GM12878 (cell line): ENCODE measurements at regions not wholly inside any gene's neighbourhood (a gene's known extent, or its start where the extent isn't known, plus 50 kb on each side); places are given as distances from the start of the nearest gene placed in this dataset.

Experiments
- E4F1 ChIP-seq: fragments of 450-650 bp; IDR thresholded peaks from 2 replicates; pipeline ENCODE4 v1.6.1; 2018; ENCODE audit warnings: borderline replicate concordance, mild to moderate bottlenecking; ENCODE audit not compliant: partially characterized antibody
- KLF5 ChIP-seq: fragments of 450-650 bp; IDR thresholded peaks from 2 replicates; pipeline ENCODE4 v1.6.1; 2014; ENCODE audit warnings: mild to moderate bottlenecking; ENCODE audit not compliant: partially characterized antibody
- MLLT1 ChIP-seq: fragments of 450-650 bp; IDR thresholded peaks from 2 replicates; pipeline ENCODE4 v1.6.1; 2016; ENCODE audit warnings: mild to moderate bottlenecking
- RAD21 ChIP-seq: IDR thresholded peaks from 2 replicates; pipeline ENCODE4 v1.6.1; 2011; ENCODE audit warnings: mild to moderate bottlenecking, low read depth, low read length, moderate library complexity; ENCODE audit not compliant: insufficient read depth
- TF ChIP-seq, protein P1 (sequence below): IDR thresholded peaks from 2 replicates; pipeline ENCODE4 v1.6.1; 2012; ENCODE audit warnings: improper control_type of control experiment, low read depth, low read length; ENCODE audit not compliant: insufficient replicate concordance

- TF ChIP-seq, protein P1, sequence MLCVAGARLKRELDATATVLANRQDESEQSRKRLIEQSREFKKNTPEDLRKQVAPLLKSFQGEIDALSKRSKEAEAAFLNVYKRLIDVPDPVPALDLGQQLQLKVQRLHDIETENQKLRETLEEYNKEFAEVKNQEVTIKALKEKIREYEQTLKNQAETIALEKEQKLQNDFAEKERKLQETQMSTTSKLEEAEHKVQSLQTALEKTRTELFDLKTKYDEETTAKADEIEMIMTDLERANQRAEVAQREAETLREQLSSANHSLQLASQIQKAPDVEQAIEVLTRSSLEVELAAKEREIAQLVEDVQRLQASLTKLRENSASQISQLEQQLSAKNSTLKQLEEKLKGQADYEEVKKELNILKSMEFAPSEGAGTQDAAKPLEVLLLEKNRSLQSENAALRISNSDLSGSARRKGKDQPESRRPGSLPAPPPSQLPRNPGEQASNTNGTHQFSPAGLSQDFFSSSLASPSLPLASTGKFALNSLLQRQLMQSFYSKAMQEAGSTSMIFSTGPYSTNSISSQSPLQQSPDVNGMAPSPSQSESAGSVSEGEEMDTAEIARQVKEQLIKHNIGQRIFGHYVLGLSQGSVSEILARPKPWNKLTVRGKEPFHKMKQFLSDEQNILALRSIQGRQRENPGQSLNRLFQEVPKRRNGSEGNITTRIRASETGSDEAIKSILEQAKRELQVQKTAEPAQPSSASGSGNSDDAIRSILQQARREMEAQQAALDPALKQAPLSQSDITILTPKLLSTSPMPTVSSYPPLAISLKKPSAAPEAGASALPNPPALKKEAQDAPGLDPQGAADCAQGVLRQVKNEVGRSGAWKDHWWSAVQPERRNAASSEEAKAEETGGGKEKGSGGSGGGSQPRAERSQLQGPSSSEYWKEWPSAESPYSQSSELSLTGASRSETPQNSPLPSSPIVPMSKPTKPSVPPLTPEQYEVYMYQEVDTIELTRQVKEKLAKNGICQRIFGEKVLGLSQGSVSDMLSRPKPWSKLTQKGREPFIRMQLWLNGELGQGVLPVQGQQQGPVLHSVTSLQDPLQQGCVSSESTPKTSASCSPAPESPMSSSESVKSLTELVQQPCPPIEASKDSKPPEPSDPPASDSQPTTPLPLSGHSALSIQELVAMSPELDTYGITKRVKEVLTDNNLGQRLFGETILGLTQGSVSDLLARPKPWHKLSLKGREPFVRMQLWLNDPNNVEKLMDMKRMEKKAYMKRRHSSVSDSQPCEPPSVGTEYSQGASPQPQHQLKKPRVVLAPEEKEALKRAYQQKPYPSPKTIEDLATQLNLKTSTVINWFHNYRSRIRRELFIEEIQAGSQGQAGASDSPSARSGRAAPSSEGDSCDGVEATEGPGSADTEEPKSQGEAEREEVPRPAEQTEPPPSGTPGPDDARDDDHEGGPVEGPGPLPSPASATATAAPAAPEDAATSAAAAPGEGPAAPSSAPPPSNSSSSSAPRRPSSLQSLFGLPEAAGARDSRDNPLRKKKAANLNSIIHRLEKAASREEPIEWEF, result no peak
- TF ChIP-seq RAD21, result no peak
- TF ChIP-seq E4F1, result no peak
- TF ChIP-seq KLF5, result no peak
- no peak for TF ChIP-seq MLLT1
Measured at GRCh38 chr5:105197531-105197930, 1634.9 kb upstream of the NUDT12 start (continued).
